Adrenal gland (tissue), 5 donors: ENCODE measurements at regions not wholly inside any gene's neighbourhood (a gene's known extent, or its start where the extent isn't known, plus 50 kb on each side); places are given as distances from the start of the nearest gene placed in this dataset.
"Not testable (repeated sequence)": the region's sequence is repeated elsewhere in the genome, so short reads cannot be mapped to it uniquely, and the experiment has no call there.

Experiments used
- CTCF ChIP-seq, 6 experiments: fragments of 450-650 bp in 4 of 6; fragments of 200-600 bp in 2 of 6; sonication (generic) in 1 of 6; IDR thresholded peaks; 1 replicate in 5 of 6; 2 replicates in 1 of 6; pipeline versions ENCODE4 v1.5.1 to v1.8.0; 2016 to 2021; ENCODE audit warnings: antibody characterized with exemption in 6 of 6, mild to moderate bottlenecking in 2 of 6, moderate library complexity in 1 of 6
- POLR2A ChIP-seq, 2 donors: fragments of 450-650 bp; IDR thresholded peaks; one replicate each; pipeline ENCODE4 v1.6.1; 2017; ENCODE audit warnings: antibody characterized with exemption in 2 of 2, mild to moderate bottlenecking in 2 of 2, moderate library complexity in 1 of 2
- donor health status: DM: no; HTN: no; CAD: no.

- TF ChIP-seq CTCF, POLR2A (IDR thresholded peaks at IDR 0.05): not testable (repeated sequence)
Measured at GRCh38 chr2:76173206-76173605, 462.5 kb upstream of the GCFC2 start.
